H4 (cell line): ENCODE measurements at regions not wholly inside any gene's neighbourhood (a gene's known extent, or its start where the extent isn't known, plus 50 kb on each side); places are given as distances from the start of the nearest gene placed in this dataset.

ENCODE experiments used
- DNase-seq: peaks from one replicate; pipeline ENCODE4 v3.0.0-alpha.2; 2015; ENCODE audit warnings: low spot score

- no peak for DNase-seq
These were observed 52.5 kb downstream of the KCNF1 start for GRCh38 chr2:10964052-10964790.

GRCh38 chr2:10965241-10965843, 53.6 kb downstream of the KCNF1 start:
- no peak for DNase-seq

GRCh38 chr2:10966056-10966455, 54.3 kb downstream of the KCNF1 start:
- DNase-seq: no peak

- no peak for DNase-seq
These were observed 55.0 kb downstream of the KCNF1 start for GRCh38 chr2:10966741-10967140.

GRCh38 chr2:10968176-10968575, 56.4 kb downstream of the KCNF1 start:
- DNase-seq: no peak

- no peak for DNase-seq
These were observed 58.9 kb downstream of the KCNF1 start for GRCh38 chr2:10970666-10971065.

GRCh38 chr2:10971161-10971887, 59.6 kb downstream of the KCNF1 start:
- DNase-seq: no peak

GRCh38 chr2:10971888-10972260, 60.1 kb downstream of the KCNF1 start:
- no peak for DNase-seq

GRCh38 chr2:10972683-10973433, 61.1 kb downstream of the KCNF1 start:
- no peak for DNase-seq

GRCh38 chr2:10973766-10974165, 62.0 kb downstream of the KCNF1 start:
- DNase-seq: no peak

- peak; percentile 33 for DNase-seq
These were observed 65.3 kb downstream of the KCNF1 start for GRCh38 chr2:10977003-10977402.

GRCh38 chr2:10977621-10978020, 65.9 kb downstream of the KCNF1 start:
- DNase-seq: no peak

- DNase-seq: no peak
These were observed 66.4 kb downstream of the KCNF1 start for GRCh38 chr2:10978090-10978670.

- no peak for DNase-seq
These were observed 68.3 kb downstream of the KCNF1 start for GRCh38 chr2:10980071-10980470.

GRCh38 chr2:10980886-10981425, 69.2 kb downstream of the KCNF1 start:
- no peak for DNase-seq

GRCh38 chr2:10981451-10981850, 69.7 kb downstream of the KCNF1 start:
- DNase-seq: no peak

GRCh38 chr2:10981941-10982431, 70.3 kb downstream of the KCNF1 start:
- DNase-seq: no peak

- no peak for DNase-seq
These were observed 71.4 kb downstream of the KCNF1 start for GRCh38 chr2:10982931-10983701.

- DNase-seq: no peak
These were observed 72.0 kb downstream of the KCNF1 start for GRCh38 chr2:10983711-10984110.

- DNase-seq: no peak
These were observed 72.8 kb downstream of the KCNF1 start for GRCh38 chr2:10984418-10985135.
